ENCODE measurements at regions not wholly inside any gene's neighbourhood (a gene's known extent, or its start where the extent isn't known, plus 50 kb on each side); places are given as distances from the start of the nearest gene placed in this dataset.

DNA sequence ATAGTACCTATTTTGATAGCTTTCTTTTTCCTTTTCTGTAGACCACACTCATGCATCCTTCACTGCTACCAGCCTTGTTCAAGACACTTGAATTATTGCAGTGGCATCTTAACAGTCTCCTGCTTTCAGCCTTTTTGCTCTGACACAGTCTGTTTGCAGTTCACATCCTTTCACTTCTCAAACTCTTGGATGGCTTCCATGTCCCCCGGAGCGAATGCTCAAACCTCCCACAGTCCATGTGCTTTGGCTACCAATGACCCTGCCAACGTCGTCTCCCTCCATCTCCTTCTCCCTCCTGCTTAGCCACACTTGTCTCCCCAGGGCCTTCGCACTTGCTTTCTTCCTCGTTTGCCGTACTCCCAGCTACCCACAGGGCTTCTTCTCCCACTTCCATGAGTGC lies 270.0 kb upstream of the ZFP64 start:
- TF ChIP-seq, protein P1, sequence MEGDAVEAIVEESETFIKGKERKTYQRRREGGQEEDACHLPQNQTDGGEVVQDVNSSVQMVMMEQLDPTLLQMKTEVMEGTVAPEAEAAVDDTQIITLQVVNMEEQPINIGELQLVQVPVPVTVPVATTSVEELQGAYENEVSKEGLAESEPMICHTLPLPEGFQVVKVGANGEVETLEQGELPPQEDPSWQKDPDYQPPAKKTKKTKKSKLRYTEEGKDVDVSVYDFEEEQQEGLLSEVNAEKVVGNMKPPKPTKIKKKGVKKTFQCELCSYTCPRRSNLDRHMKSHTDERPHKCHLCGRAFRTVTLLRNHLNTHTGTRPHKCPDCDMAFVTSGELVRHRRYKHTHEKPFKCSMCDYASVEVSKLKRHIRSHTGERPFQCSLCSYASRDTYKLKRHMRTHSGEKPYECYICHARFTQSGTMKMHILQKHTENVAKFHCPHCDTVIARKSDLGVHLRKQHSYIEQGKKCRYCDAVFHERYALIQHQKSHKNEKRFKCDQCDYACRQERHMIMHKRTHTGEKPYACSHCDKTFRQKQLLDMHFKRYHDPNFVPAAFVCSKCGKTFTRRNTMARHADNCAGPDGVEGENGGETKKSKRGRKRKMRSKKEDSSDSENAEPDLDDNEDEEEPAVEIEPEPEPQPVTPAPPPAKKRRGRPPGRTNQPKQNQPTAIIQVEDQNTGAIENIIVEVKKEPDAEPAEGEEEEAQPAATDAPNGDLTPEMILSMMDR (IDR thresholded peaks at IDR 0.05; ENCODE audit: insufficient read depth, low read length, missing control alignments), result no peak
- no peak for DNase-seq (ENCODE audit: low read depth, low spot score)
- CTCF ChIA-PET, result interaction anchor here (1.4 kb wide), 1 partner anchor 9 kb away, joined by 4 read pairs; no protein-coding TSS in a partner anchor
- POLR2A ChIA-PET, result no interaction called here
- no peak overlapping the region for H3K4me3 ChIP-seq (ENCODE audit: low read depth, low read length)

DNA sequence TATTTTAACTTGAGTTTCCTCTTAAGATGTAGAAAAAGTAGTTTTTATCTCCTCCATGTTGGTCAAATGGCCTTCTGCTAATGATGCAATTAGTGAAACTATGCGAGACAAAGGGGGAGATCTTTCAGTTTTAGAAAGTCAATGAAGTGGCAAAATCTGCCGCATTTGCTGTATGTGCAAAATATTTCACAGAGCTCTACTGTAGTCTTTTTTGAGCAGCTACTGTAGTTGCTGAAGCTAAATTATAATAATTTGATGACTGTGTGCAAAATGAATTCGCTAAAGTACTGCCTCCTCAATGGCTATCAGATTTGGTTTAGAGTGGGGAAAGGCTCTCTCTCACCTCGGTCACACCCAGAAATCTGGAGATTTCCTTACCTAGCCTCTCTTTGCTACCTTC lies 267.6 kb upstream of the ZFP64 start:
- DNase-seq (ENCODE audit: low read depth, low spot score), result no peak
- CTCF ChIA-PET, result no interaction called here
- TF ChIP-seq, protein P1 (IDR thresholded peaks at IDR 0.05; ENCODE audit: insufficient read depth, low read length, missing control alignments), result no peak
- POLR2A ChIA-PET, result no interaction called here
- H3K4me3 ChIP-seq (ENCODE audit: low read depth, low read length), result no peak overlapping the region

DNA sequence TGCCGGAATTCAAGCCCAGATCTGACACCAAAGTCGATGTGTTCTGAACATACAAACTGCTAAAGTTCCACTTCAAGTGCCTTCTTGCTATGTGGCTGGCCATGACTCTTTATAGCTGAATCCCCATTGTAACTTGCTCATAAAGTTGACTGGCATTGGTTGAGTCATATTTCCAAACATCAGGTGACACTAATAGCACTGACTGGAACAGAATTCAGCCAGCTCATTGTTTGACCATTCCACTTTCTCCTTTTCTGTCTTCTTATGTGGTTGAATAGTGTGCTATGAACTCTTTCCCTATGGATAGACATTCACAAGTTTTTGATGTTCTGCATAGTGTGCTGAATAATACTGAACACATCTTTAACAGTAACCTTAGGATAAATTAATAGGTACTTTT lies 266.2 kb upstream of the ZFP64 start:
- no peak overlapping the region for H3K4me3 ChIP-seq (ENCODE audit: low read depth, low read length)
- CTCF ChIA-PET, result interaction anchor here (0.9 kb wide), 1 partner anchor 13 kb away, joined by 3 read pairs; no protein-coding TSS in a partner anchor
- POLR2A ChIA-PET, result no interaction called here
- no peak for DNase-seq (ENCODE audit: low read depth, low spot score)
- TF ChIP-seq, protein P1 (IDR thresholded peaks at IDR 0.05; ENCODE audit: insufficient read depth, low read length, missing control alignments), result no peak

DNA sequence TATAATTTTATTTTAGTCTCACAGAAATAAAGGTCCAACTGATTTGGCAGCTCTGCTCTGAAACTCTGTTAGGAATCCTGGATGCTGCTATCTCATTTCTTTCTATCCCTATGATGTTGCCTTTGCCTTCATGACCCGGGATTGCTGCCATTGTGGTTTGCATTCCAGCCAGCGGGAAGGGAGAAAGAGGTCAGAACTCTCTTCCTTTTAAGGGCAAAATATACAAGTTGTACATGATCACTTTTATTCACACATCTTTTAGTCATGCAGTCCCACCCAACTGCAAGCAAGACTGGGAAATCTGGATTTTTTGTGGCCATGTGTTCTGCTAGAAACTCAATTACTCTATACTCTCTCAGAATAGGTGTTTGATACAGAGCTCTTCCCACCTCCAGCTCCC lies 263.1 kb upstream of the ZFP64 start:
- H3K4me3 ChIP-seq (ENCODE audit: low read depth, low read length), result no peak overlapping the region
- peak; percentile 77 for DNase-seq (ENCODE audit: low read depth, low spot score)
- CTCF ChIA-PET, result no interaction called here
- POLR2A ChIA-PET, result interaction anchor here (0.7 to 1.3 kb wide), 2 partner anchors 36 to 97 kb away, joined by 3 to 5 read pairs; no protein-coding TSS in a partner anchor
- TF ChIP-seq, protein P1 (IDR thresholded peaks at IDR 0.05; ENCODE audit: insufficient read depth, low read length, missing control alignments), result no peak

DNA sequence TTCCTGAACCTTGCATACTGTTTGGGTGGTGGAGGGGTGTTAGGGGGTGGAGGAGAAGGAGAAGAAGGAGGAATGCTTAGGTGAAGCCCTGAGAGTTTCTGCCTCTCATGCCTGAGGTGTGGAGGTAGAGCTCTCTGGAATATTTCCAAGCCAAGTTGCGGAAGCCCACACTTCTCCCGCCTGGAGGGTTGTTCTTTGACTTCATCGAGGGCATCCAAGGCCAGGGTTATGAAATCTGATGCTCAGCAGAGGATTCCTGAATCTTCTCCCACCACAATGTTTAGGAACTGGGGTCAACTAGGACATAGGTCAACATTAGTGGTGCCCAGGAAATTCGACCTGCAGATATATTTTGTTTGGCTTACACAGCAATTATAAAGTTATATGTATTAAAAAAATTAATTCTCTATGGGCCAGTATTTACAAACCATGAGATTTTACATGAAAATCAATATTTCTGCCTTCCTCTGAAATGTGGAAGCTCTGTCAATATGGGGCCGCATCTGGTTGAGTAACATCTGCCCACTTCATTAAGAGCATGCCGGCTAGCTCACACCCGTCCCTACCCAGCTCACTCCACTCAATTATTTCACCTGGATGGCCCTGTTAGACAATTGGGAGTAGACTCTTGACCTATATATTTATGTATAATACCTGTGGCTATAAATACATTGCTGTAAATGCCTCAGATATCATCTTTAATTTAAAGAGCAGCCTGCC lies 257.1 kb upstream of the ZFP64 start:
- no peak overlapping the region for H3K4me3 ChIP-seq (ENCODE audit: low read depth, low read length)
- POLR2A ChIA-PET, result no interaction called here
- no peak for DNase-seq (ENCODE audit: low read depth, low spot score)
- CTCF ChIA-PET, result no interaction called here
- TF ChIP-seq, protein P1 (IDR thresholded peaks at IDR 0.05; ENCODE audit: insufficient read depth, low read length, missing control alignments), result no peak

DNA sequence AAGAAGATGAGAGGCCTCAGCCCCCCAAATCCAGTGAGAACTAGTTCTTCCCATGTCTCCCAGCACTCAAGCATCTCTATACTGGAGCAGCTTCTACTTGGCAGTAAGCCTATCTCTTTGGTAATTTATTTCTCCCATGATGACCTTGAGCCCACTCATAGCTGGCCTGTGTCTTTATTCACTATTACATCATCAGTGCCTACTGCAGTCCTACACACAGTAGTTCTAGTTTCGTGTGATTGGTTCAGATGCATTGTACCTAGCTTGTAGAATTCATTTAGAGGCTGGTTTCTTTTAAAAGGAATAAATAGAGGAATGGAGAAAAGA lies 255.6 kb upstream of the ZFP64 start:
- TF ChIP-seq, protein P1 (IDR thresholded peaks at IDR 0.05; ENCODE audit: insufficient read depth, low read length, missing control alignments), result no peak
- no peak for DNase-seq (ENCODE audit: low read depth, low spot score)
- POLR2A ChIA-PET, result no interaction called here
- CTCF ChIA-PET, result no interaction called here
- no peak overlapping the region for H3K4me3 ChIP-seq (ENCODE audit: low read depth, low read length)
